DMS53 treated with DMSO at 0.1 percent for 48 hours (cell line): ENCODE measurements at regions not wholly inside any gene's neighbourhood (a gene's known extent, or its start where the extent isn't known, plus 50 kb on each side); places are given as distances from the start of the nearest gene placed in this dataset.

Source experiments
- DNase-seq: peaks from one replicate; lab custom pipeline; 2025; ENCODE audit not compliant: unreplicated experiment; lab: John Stamatoyannopoulos, UW

DNA sequence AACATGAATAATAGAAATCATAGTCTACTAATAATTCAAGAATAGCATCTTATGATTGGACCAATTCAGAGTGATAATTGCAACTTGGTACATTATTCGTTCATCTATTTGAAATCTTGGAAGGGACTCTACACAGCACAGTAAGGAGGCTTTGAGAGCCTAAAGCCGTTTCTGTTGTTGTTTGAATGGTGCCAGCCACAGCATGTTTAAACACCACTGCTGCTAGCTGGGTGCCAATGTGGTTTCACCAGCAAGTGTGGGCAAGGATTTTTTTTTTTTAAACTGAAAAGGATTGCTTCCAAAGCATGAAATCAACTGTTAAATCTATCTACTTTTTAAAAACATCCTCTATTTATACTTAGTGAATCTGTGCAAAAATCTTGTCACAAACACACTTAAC lies 253.9 kb upstream of the MAP3K1 start:
- no peak for DNase-seq

DNA sequence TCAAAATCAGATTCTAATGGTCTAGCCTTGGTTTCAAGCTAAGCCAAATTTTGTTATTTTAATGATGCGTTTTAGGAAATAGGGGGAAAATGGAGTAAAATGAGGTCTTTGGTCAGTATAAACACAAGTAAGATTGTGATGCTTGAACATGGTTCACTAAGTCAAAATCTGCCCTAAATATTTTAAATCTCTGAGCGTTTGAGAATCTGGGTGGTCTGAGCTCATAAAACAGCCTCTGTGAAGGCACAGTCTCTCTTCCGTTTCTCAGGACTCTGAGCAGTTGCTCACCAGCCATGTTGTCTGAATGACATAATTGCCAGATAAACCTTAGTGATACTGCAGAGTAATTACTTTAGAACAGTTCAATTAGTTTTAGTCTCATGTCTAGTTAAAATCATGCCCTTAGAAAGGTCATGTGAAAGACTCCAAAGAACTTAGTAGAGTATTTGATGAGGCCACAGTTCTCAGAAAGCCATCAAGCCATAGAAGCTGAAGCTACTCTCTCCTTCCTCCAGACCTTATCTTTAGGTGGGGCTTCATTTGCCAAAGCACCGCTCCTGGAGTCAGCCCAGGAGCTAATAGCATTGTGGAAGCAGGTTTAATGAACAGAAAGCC lies 257.1 kb upstream of the MAP3K1 start:
- DNase-seq, result no peak

DNA sequence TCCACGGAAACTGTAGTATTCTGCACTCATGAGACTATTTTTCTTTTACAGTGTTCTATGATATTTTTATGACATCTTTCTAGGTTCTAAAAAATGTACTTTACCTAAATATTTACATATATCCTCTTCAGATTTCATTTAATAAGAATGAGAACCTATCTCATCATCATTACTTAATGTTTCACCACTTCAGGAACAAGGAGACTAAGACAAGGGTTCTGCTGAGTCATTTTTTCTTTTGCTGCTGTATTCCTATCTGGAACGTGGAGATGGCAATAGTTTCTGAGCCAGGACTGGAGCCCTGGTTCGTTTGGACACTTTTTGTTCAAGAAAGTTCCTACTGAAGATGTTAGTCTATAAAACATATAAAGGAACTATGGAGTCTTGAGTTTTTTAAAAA lies 258.2 kb upstream of the MAP3K1 start:
- no peak for DNase-seq

DNA sequence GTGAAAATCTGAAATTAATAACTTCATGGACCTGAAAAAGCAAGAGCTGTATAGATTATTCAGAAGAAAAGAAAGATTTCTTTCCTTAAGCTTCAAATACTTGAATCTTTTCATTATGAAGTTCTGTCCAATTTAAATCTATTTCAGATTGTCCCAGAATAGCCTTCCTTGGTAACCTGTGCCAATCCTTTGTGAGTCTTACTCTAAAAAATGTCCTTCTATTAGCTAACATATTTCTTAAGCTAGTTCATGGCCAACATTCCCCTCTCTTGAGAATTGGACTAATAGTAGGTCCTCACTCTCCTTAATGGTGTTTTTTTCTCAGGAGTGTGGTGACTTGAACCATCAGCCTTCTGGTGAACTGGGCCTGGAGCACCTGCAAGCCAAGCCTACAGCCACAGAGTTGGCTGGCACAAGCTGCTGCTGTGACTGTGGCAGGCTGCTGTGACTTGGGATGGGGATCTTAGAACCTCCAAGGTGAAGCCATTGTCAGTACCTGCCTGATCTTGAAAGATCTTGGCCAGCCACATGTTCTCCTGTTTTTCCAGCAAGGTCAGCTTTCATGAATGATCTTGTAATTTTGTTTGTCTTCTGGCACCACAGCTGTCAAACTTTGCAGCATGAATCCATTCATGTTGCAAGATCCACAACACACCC lies 262.6 kb upstream of the MAP3K1 start:
- DNase-seq, result no peak

DNA sequence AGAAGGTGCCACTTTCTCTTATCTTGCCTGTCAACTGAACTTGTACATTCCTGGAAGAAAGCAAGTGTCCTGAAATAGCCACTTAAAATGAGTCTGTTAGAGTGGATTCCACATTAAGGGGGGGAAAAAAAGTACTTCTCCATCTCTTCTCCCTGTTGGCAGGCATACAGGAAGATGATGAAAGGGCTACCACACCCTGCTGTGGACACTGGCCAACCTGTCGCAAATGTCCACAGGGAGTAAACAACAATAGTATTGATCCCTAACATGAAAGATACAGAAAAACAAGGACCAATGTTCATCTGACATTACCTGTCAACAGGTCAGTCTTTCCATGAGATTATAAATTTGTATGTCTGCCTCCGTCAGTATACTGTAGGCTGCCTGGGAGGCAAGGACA lies 265.1 kb upstream of the MAP3K1 start:
- DNase-seq, result no peak

DNA sequence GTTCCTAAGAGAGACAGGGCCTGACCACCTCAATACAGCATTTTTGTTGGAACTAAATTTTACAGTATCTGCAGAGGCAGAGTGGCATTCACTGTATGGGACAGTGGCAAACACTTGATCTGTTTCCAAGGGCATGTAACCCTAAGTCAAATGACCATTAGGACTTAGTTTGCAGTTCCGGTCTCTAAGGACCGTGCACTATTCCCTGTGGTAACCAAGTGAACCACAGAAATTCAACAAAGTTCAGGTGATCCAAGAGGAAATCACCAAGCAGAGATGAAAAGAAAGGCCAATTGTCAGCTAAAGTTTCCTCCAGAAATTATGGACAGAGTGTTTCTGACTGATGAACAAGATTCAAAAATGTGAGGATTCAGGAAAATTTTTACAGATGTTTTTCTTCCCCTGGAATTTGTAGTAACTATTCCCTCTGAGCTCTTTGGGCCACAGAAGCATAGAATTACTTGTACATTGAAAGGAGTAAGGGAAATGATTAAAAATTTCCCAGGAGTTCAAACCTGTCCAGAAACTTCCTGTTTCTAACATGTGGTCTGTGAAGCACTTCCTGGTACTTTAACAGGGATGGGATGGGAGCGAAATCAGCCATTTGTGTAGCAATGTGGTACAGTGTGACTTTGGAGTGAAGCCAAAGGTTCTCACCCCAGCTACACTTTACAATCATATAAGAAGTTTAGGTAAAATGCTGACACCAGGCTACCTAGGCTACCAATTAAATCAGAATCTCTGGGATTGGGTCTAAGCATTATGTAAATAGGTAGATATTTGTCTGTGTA lies 266.1 kb upstream of the MAP3K1 start:
- no peak for DNase-seq

DNA sequence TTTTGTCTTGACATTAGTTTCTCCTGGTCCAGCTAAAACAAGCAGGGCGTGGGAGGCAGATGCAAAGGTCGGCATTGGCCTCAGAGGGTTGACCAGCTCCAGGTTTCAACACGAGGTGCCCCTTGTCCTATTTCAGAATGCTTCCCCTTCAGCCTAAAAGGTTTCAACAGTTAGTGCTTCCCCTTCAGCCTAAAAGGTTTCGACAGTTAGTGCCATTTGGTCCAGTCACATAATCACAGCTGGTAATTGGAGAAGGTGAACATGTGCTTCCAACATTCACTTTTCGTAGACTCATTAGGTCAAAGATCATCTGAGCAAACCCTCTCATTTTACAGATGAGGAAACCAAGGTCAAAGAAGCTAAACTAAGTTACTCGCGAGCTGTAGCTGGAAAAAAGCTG lies 270.3 kb upstream of the MAP3K1 start:
- no peak for DNase-seq

DNA sequence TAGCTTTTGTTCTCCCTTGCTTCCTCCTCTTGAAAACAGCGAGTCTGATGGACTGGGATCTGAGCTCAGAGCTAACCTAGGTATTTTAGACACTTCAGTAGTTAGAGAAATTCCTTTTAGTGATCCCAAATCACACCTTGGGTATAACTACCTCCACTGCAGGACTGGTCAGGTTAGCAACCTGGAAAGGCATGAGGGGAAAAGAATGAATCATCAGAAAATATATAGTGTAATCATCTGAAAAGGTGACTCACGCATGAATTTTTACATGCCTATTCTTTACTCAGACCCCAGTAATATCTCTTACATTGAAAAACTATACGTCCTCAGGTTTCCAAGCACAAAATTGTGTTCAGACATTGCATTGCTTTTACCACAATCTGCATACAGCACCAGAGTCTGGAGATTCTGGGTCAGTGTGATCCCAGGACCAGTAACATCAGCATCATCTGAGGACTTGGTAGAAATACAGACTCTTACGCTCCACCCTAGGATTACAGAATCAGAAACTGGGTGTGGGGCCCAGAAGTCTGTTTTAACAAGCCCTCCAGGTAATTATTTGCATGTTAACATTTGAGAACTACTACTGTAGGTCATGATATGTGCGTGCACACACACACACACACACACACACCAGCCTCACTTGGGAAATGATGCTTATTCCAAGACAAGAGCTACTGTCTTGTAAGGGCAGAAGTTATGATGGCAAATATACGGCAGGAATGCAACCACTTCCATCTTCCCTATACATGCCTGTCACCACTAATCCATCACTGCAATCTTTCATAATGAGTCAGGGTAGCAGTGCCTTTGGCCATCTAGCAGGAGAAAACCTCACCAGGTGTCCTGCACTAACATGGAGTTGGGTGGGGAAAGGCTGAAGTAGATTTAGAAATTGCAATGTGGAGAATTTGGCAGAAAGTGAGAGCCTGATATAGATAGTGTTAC lies 271.6 kb upstream of the MAP3K1 start:
- no peak for DNase-seq

DNA sequence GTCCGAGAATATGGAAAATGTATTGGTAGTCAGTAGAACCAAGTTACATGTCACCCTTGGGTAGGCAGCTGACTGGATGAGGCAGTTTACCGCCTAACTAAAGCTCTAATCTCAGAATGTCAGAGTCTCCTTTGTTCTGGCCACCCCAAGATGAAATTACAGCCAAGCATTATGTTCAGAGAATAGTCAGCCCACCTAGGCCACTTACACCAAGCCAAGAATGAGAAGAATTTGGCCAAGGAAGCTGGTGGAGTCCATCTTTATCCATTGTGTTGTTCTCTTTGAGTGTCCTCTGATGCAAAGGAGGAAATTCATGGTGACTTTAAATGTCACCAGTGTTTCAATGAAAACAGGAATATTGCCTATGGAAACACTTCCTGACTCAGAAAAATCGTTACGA lies 275.1 kb upstream of the MAP3K1 start:
- DNase-seq, result no peak

DNA sequence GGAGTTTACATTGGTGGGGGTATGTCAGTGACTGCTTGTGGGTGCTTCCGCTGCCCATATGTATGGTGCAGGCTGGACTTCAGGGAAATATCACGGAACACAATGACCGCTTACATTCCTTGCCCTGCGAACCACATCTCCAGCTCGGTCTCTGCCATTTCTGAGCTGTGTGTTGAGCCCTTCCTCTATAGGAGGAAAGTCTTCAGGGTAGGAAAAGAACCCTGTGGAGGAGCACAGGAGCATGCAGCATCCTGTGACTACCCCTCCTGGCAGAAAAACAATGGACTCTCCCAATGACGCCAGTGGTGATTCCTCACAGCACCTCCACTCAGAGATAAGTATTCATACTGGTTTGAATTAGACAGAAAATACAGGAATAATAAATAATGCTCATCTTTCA lies 276.8 kb upstream of the MAP3K1 start:
- no peak for DNase-seq

DNA sequence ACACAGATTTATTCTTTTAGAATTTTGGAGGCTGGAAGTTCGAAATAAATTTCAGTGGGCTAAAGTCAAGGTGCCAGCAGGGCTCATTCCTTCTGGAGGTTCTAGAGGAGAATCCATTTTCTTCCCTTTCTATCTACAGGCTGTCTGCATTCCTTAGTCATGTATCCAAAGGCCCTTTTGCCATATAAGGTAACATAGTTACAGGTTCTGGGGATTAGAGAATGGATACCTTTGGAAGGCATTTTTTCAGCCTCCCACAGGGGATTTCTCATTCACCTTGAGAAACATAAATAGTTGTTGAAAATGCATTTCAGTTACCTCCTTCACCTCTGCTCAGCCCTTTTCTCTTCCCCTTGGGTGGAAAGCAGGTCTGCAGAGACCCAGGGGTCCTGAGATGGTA lies 280.0 kb upstream of the MAP3K1 start:
- DNase-seq, result no peak

DNA sequence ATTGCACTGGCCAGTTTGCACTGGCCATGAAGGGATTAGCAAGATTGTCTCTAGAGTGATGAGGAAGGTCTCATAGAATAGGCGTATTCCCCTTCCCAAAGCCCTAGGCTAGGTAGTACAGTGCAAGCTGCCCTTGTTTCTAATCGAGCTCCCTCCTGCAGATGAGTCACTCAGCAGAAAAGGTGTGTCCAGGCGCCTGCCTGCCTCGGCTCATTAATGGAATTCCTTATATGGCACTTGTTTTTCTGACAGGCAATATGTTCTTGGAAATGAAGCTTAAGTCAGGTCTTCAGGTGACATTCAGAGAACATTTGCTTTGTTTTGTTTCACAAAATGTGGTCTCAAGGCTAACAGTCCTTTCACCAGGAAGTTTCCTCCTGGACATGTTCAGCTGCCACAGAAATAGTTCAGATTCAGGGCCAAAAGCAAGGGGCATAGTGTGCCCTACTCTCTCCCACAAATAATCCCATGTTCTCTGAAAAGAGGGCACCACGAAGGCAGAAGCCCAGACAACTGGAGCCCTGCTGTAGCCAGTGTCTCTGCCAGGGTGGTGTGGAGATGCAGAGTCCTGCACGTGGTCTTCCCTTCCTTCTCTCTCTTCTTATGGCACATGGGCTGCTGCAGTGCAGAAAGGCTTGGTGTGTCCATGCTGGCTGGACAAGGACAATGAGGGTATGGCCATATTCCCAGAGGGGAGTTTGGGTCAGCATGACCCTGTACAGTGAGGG lies 281.1 kb upstream of the MAP3K1 start:
- DNase-seq, result peak; percentile 15

DNA sequence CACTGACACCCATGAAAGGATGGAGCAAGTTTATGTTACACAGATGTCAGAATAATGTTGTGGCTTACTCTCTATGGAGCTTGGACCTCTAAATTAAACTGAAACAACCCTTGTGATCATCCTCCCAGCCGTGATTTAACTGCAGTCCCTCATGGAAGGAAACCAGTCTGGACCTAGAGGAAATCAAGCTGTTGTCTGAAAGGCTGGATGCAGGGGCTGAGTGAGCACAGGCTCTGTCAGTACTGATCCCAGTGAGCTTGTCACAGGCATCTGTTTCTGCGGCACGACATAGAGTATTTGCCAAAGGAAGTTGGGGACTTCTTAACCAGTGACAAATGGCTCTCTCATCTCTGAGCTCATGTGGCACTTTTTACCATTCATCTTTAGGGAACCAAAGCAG lies 282.9 kb upstream of the MAP3K1 start:
- no peak for DNase-seq

DNA sequence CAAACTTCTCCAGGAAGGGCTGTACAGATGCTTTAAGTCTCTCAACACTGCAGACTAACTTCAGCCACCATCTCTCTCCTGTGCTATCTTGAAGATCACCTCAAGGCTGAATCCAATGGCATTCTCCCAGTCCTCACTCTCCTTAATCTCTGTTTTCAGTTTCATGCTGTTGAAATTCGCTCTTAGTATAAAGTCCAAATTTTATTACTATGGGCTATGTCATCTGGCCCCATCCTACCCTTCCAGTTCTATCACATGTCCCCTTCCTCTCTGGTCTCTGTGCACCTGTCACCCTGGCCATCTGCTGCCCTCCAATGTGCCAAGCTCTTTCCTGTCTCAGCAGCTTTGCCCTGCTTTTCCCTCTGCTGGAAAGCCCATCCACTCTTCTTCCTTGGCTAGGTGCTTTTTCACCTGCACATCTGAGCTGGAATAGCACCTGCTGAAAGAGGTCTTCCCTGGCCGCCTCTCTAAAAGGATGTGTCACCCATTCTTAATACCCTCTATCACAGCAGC lies 284.7 kb upstream of the MAP3K1 start:
- no peak for DNase-seq

DNA sequence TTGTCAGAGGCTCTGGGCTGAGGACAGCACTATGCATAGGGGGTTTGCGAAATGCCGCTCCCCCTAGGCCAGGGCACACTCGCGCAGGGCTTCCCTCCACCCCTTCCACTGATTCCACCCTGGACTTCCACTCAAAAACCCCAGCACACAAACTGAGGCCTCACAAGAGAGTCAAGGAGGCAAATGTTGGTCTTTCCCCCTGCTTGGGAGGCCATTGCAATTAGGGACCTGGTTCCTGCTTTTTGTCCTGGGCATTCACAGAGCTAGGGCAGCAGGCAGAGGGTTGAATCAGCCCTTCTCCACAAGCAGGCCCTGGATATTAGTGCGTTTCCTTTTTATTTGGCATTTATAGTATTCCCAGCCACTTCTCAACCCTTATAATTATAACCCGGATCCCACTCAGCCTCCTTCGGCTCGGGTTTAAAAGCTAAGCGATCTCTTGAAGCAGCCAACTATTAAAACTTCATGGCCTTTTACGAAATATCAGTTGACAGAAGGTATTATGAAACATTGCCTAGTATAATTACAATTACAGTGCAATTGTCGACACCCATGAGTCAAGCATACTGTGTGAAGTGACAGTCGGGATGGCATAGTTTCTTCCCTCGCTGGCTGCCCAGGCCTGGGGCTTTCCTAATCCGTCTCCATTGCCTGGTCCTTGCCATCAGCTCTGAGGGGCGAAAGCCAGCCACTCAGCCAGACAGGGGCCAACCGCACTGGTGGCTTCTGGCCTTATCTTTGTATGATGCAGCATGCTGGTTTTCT lies 285.5 kb upstream of the MAP3K1 start:
- DNase-seq, result no peak

DNA sequence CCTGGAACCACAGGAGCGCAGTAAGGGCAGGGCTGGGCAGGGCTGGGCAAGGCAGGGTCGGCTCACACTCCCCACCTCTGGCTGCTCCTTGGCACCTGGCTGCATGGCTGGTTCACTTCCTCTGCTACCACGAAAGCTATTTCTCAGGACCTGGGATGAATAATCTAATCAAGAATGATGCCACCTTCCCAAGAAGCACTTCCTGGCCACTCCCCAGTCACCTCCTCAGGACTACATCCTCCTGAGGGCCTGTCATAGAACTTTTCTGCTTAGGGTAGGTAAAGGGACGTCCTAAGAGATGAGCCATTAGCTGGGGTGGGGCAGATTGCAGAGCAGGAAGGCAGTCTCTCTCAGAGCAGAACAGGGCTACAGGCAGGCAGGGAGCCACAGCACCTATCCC lies 288.2 kb upstream of the MAP3K1 start:
- no peak for DNase-seq

DNA sequence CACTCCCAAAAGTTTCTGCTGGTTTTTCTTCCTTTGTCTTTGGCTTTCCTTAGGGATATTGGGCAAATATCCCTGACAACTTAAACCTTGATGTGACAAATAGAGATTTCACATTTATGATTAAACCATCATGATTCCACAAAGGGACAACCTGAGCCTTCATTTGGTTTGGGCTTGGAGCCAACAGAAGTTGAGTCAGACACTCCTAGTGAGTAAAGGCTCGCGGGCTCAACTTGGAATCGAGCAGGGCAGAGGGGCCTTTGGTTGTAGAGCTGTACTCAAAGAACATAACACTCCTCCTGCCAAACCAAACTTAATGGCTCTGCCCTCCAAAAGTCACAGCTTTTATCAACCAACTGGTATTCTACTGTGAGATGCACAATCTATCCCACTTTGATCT lies 290.2 kb upstream of the MAP3K1 start:
- no peak for DNase-seq

DNA sequence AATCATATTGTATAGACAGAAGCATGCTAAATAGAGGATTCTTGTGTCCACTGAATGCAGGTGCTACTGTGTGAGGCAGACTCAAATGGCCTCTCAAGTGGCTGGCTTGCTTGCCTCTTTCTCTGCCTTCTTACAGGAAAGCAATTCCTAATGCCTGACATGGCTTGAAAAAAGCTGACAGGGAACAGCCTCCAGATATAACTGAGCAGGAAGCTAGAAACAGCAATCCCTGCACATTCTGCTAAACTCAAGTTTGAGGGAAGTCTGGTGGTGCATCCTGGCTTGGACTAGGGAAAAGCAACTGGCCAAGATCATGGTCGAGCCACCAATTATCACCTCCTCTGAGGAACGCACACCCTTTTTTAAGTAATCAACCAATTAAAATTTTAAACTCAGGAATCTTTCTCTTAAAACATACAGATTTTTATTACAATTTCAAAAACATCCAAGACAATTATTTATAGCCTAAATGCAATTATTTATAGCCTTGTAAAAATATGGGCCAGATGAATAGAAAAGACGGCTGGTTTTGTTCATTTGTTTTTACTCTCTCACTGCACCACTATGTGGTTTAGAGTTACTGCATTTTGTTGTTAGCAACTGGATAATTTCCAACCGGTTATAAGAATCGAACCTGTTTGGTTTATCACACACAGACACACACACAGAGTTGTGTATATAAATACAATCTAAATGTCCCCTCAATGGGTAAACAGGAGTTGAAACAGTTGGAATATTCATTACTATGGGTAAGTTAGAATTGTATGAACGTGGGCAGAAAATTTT lies 290.9 kb upstream of the ANKRD55 start:
- no peak for DNase-seq

DNA sequence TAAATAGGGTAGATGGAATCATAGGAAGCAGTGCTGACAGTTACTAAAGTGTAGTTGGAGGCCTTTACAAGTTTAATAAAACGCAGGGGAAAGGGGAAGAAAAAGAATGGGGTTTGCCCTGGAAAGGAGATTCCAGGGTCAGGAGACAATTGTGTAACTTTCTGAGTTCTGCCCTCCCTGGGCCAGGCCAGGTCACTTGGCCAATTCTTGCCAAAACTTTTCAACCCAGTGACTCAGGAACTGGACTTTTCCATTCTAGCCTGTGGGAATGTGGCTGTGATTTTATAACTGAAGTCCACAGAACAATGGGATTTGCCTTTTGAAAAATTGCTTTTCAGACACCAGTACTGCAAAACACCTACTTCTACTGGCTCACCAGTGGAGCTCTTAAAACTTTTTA lies 289.8 kb upstream of the ANKRD55 start:
- DNase-seq, result no peak
